Muscle layer of colon (tissue), 2 donors: ENCODE measurements at regions not wholly inside any gene's neighbourhood (a gene's known extent, or its start where the extent isn't known, plus 50 kb on each side); places are given as distances from the start of the nearest gene placed in this dataset.

ENCODE experiments used
- H3K27ac ChIP-seq: one replicate; pipeline ENCODE4 v1.7.0; 2013; ENCODE audit warnings: low read depth, mild to moderate bottlenecking, low read length, moderate library complexity
- H3K27me3 ChIP-seq, 2 donors: one replicate each; pipeline ENCODE4 v1.7.0; 2013; ENCODE audit warnings: low read length in 2 of 2, mild to moderate bottlenecking in 2 of 2; ENCODE audit not compliant: insufficient read depth in 2 of 2, control insufficient read depth in 1 of 2
- H3K36me3 ChIP-seq: one replicate; pipeline ENCODE4 v1.7.0; 2013; ENCODE audit warnings: mild to moderate bottlenecking, low read length; ENCODE audit not compliant: insufficient read depth
- H3K4me1 ChIP-seq: one replicate; pipeline ENCODE4 v1.7.0; 2013; ENCODE audit warnings: mild to moderate bottlenecking, low read length; ENCODE audit not compliant: insufficient read depth
- H3K4me3 ChIP-seq, 2 donors: one replicate each; pipeline ENCODE4 v1.7.0; 2013; ENCODE audit warnings: low read length in 2 of 2, low read depth in 1 of 2, mild to moderate bottlenecking in 1 of 2, moderate library complexity in 1 of 2
- H3K9ac ChIP-seq: one replicate; pipeline ENCODE4 v1.7.0; 2013; ENCODE audit warnings: low read length
- H3K9me3 ChIP-seq: one replicate; pipeline ENCODE4 v1.7.0; 2013; ENCODE audit warnings: mild to moderate bottlenecking, low read length
- donor health status: abdominal sarcoma.
- donor health status: Adenocarcinoma of cecum.

- Histone ChIP-seq H3K27me3 (no peaks in the 10 kb centered on the region), H3K9me3 (no peaks in the 10 kb centered on the region), H3K4me1 (no peaks in the 10 kb centered on the region), H3K4me3 (no peak overlapping the region), H3K27ac (no peak overlapping the region), H3K36me3 (no peaks in the 10 kb centered on the region), H3K9ac (no peak overlapping the region)
Observed at GRCh38 chr1:70871790-70872189, 175.8 kb downstream of the PTGER3 start.

DNA sequence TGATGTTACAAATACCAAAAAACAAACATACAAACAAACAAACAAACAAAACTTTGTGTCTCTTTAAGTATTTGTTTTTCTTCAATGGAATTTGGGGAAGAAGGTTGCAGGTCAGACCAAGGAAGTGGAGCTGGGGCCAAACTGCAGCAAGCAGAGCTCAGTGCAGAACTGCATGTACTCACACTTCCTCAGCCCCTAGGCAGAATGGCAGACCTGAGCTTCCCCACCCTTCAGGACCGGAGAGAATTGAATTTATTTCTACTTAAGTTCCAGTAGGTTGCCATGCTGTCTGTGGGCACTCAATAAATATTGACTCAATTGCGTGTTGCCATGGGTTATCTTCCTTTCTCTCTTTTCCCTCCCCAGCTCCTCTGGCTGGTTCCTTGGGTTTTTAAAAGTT is 173.6 kb downstream of the PTGER3 start:
- Histone ChIP-seq H3K9ac (no peak overlapping the region), H3K27ac (no peak overlapping the region), H3K27me3 (no peaks in the 10 kb centered on the region), H3K9me3 (no peaks in the 10 kb centered on the region), H3K4me3 (no peak overlapping the region), H3K4me1 (no peaks in the 10 kb centered on the region), H3K36me3 (no peaks in the 10 kb centered on the region)

DNA sequence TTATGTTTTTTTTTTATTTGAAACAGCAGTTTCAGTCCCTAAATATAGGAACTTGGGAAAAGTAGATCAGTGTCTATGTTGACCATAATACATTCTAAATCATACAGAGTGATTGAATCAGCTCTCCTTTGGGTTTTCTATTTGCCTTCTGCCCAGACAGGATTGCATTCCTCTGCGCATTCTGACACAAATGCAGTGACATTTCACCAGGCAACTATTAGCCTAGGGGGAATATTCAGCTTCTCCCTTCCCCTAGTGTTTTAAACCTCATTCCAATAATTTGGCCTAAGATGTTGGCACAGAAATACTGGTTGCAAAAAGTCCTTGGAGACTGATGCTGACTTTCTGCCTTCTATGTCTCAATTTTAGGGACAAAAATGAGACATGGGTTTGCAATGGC is 172.8 kb downstream of the PTGER3 start:
- H3K27ac ChIP-seq: no peak overlapping the region
- no peaks in the 10 kb centered on the region for H3K27me3 ChIP-seq
- no peak overlapping the region for H3K9ac ChIP-seq
- no peaks in the 10 kb centered on the region for H3K9me3 ChIP-seq
- no peaks in the 10 kb centered on the region for H3K36me3 ChIP-seq
- no peaks in the 10 kb centered on the region for H3K4me1 ChIP-seq
- H3K4me3 ChIP-seq: no peak overlapping the region

- no peaks in the 10 kb centered on the region for H3K36me3 ChIP-seq
- no peaks in the 10 kb centered on the region for H3K27me3 ChIP-seq
- no peaks in the 10 kb centered on the region for H3K4me1 ChIP-seq
- no peak overlapping the region for H3K4me3 ChIP-seq
- H3K9ac ChIP-seq: no peak overlapping the region
- no peak overlapping the region for H3K27ac ChIP-seq
- H3K9me3 ChIP-seq: no peaks in the 10 kb centered on the region
Observed at GRCh38 chr1:70877343-70877742, 170.3 kb downstream of the PTGER3 start.

GRCh38 chr1:70887936-70888335 is 159.7 kb downstream of the PTGER3 start:
- no peak overlapping the region for H3K9ac ChIP-seq
- H3K27ac ChIP-seq: no peak overlapping the region

GRCh38 chr1:70888722-70889121 is 158.9 kb downstream of the PTGER3 start:
- Histone ChIP-seq H3K9me3 (no peaks in the 10 kb centered on the region), H3K27me3 (no peaks in the 10 kb centered on the region), H3K4me1 (no peaks in the 10 kb centered on the region), H3K9ac (no peak overlapping the region), H3K27ac (no peak overlapping the region), H3K36me3 (no peaks in the 10 kb centered on the region), H3K4me3 (no peak overlapping the region)

More at GRCh38 chr1:70887936-70888335, 159.7 kb downstream of the PTGER3 start:
- H3K9me3 ChIP-seq: no peaks in the 10 kb centered on the region
- no peaks in the 10 kb centered on the region for H3K27me3 ChIP-seq
- no peak overlapping the region for H3K4me3 ChIP-seq
- H3K4me1 ChIP-seq: no peaks in the 10 kb centered on the region
- no peaks in the 10 kb centered on the region for H3K36me3 ChIP-seq

GRCh38 chr1:70890408-70890807 is 157.2 kb downstream of the PTGER3 start:
- no peaks in the 10 kb centered on the region for H3K4me1 ChIP-seq
- no peaks in the 10 kb centered on the region for H3K36me3 ChIP-seq
- H3K9me3 ChIP-seq: no peaks in the 10 kb centered on the region
- no peaks in the 10 kb centered on the region for H3K27me3 ChIP-seq
- H3K9ac ChIP-seq: no peak overlapping the region
- no peak overlapping the region for H3K4me3 ChIP-seq
- no peak overlapping the region for H3K27ac ChIP-seq

DNA sequence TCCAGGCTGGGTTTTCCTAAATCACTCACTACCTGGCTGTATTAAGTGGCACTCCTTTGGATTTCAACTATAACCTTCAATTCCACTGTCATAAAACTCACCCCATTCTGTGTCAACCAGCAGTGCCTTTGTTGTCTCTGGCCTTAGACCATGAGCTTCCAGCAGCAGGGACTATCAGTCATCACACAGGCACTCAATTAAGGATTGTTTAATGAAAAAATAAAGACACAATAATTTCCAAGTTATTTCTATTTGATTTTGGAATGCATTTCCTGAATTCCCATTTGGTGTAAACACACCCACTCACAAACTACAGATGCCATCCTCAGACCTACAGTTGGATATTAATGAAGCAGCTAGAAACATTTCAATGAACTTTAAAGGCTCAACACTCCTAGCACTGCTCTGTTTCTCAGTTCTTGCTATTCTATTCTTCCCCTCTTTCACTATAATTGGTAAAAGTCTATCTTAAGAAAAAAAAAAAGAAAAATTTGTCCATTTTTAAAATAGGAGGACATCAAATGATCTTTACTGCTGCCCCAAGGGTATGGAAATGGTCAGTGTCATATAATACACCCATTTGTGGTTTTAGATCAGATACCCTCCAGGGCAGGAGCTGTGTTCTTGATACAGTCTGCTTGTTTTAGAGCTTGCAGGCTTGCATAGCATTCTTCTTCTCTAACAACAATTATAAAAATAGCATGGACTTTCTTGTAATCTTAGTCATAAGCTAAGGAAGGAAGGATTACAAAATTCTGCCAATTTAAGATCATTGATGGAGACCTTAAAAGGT is 156.4 kb downstream of the PTGER3 start:
- Histone ChIP-seq H3K4me1 (no peaks in the 10 kb centered on the region), H3K9me3 (no peaks in the 10 kb centered on the region), H3K27me3 (no peaks in the 10 kb centered on the region), H3K9ac (no peak overlapping the region), H3K36me3 (no peaks in the 10 kb centered on the region), H3K27ac (no peak overlapping the region), H3K4me3 (no peak overlapping the region)

- Histone ChIP-seq H3K4me1 (no peaks in the 10 kb centered on the region), H3K9me3 (no peaks in the 10 kb centered on the region), H3K36me3 (no peaks in the 10 kb centered on the region), H3K4me3 (no peak overlapping the region), H3K27me3 (no peaks in the 10 kb centered on the region), H3K27ac (no peak overlapping the region), H3K9ac (no peak overlapping the region)
Observed at GRCh38 chr1:70892140-70892539, 155.5 kb downstream of the PTGER3 start.

- H3K27me3 ChIP-seq: no peaks in the 10 kb centered on the region
- no peak overlapping the region for H3K4me3 ChIP-seq
- H3K36me3 ChIP-seq: no peaks in the 10 kb centered on the region
- no peaks in the 10 kb centered on the region for H3K4me1 ChIP-seq
- no peak overlapping the region for H3K9ac ChIP-seq
- no peaks in the 10 kb centered on the region for H3K9me3 ChIP-seq
- H3K27ac ChIP-seq: no peak overlapping the region
Observed at GRCh38 chr1:70892930-70893329, 154.7 kb downstream of the PTGER3 start.

GRCh38 chr1:70893381-70893780 is 154.2 kb downstream of the PTGER3 start:
- no peak overlapping the region for H3K4me3 ChIP-seq
- H3K4me1 ChIP-seq: no peaks in the 10 kb centered on the region
- no peak overlapping the region for H3K27ac ChIP-seq
- no peaks in the 10 kb centered on the region for H3K36me3 ChIP-seq
- no peak overlapping the region for H3K9ac ChIP-seq
- no peaks in the 10 kb centered on the region for H3K27me3 ChIP-seq
- no peaks in the 10 kb centered on the region for H3K9me3 ChIP-seq

DNA sequence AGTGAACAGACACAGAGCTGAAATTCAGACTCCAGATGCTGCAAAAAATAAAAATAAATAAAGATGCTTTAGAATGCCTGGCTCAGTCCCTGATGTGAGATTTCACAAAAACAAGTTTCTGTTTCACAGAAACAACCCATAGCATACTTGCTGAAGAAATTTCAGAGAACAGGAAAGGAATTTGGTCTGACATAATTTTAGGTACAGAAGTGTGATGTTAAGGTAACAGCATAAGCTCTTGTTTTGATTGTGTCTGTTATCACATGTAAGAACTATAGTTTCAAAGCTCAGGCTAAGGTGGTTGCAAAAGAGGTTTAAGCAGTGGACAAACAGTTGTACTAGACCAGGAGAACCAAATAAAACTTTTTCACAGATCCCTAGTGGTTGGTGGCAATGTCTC is 152.1 kb downstream of the PTGER3 start:
- Histone ChIP-seq H3K4me1 (no peaks in the 10 kb centered on the region), H3K27me3 (no peaks in the 10 kb centered on the region)

More for the DNA sequence above, 152.1 kb downstream of the PTGER3 start:
- H3K9ac ChIP-seq: no peak overlapping the region
- no peaks in the 10 kb centered on the region for H3K36me3 ChIP-seq
- no peak overlapping the region for H3K4me3 ChIP-seq
- no peak overlapping the region for H3K27ac ChIP-seq
- no peaks in the 10 kb centered on the region for H3K9me3 ChIP-seq
